ENCODE measurements at regions not wholly inside any gene's neighbourhood (a gene's known extent, or its start where the extent isn't known, plus 50 kb on each side); places are given as distances from the start of the nearest gene placed in this dataset.

DNA sequence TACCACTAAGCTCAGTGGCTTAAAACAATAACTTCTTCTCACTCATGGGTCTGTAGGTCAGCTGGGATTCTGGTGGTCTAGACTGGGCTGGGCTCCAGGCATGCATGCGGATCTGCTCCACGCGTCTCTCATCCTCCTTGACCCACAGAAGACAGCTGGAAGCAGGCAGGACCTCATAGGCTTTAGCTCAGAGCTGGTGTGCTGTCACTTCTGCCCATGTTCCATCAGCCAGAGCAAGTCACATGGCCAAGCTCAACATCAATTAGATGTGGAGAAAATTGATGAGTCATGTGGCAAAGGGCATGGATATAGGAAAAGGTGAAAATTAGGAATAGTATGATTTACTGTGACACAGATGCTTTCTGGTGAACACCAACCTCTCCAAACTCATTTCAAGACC, 57.4 kb upstream of the PSMF1 start:
- no peak for DNase-seq
- intact Hi-C loops (cut with DNase I): no loop called here

DNA sequence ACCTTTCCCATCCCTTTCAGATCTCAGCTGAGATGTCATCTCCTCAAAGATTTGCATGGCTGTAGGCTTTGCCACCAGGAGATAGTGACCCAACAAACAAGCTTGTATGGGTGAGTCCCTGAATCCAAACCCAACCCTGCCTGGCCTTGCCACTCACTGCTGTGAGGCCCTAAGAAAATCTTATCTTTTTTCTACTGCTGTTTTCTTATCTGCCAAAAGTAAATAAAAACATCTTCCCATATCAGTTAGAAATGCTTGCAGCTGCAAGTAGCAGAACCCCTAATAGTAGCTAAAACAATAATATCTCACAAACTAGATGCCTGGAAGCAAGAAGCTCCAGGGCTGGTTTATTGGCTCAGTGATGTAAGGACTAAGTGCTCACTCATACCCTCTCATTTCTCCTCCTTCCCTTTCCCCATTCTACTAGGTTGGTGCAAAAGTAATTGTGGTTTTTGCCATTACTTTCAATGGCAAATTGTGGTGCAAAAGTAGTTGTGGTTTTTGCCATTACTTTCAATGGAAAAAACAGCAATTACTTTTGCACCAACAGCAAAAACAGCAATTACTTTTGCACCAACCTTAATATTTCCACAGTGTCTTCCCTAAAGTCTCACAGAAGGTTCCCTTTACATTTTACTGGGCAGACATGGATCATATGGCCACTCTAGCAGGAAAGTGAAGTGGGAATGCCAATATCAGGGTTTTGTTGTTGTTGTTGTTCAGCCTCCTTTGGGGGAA, 56.7 kb upstream of the PSMF1 start:
- no peak for DNase-seq
- intact Hi-C loops (cut with DNase I): no loop called here

DNA sequence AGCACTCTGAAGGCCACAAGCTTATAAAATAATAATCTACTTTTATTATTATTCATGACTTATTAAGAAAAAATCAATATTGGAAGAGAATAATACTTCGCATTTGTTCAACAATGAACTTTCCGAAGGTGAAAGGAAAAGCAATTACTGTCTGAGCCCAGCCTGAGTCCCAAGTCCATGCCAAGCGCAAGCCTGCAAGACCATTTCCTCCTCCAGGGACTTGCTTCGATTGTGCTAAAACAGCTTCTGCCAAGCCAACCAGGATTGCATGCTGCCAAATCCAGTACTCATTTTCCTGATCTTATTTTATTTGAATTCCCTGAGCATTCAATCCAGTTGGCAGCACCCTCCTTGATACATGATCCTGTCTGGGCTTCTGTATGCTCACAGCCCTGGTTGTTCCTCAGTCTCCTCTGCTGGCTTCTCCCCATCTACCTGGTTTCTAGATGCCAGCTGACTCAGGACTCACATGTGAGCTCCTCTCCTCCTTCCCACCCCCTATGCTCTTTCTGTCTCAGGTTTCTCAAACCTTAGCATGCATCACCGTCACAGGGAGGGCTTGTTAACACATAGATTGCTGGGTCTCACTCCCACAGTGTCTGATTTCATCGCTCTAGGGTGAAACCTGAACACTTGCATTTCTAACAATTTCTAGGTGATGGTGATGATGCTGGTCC, 55.9 kb upstream of the PSMF1 start:
- DNase-seq: peak in 1 of 10 donors; percentile 12
- intact Hi-C loops (cut with DNase I): no loop called here

Data from posterior cingulate gyrus (tissue), 11 donors.